ENCODE measurements at regions not wholly inside any gene's neighbourhood (a gene's known extent, or its start where the extent isn't known, plus 50 kb on each side); places are given as distances from the start of the nearest gene placed in this dataset.
A peak's percentile ranks its signal among the peaks of the same experiment; 100 is the strongest.

- no peaks in the 10 kb centered on the region for H3K9me3 ChIP-seq
- no peaks in the 10 kb centered on the region for H3K36me3 ChIP-seq
- intact Hi-C loops (cut with DNase I): loop anchor here (10.0 kb wide), 1 partner anchor 179 kb away; no protein-coding TSS in a partner anchor
- no peak for TF ChIP-seq CTCF (IDR thresholded peaks at IDR 0.05)
- DNase-seq (no peak), ATAC-seq (no peak)
- H3K27ac ChIP-seq: no peak overlapping the region
- no peaks in the 10 kb centered on the region for H3K27me3 ChIP-seq (ENCODE audit: low read depth)
- no peak overlapping the region for H3K4me3 ChIP-seq
- no peaks in the 10 kb centered on the region for H3K4me1 ChIP-seq
Observed at GRCh38 chr3:159625594-159625993, 363.0 kb upstream of the IL12A start.

- no peak overlapping the region for H3K27ac ChIP-seq
- H3K27me3 ChIP-seq (ENCODE audit: low read depth): no peaks in the 10 kb centered on the region
- DNase-seq (no peak), ATAC-seq (no peak)
- no peaks in the 10 kb centered on the region for H3K9me3 ChIP-seq
- H3K4me1 ChIP-seq: no peaks in the 10 kb centered on the region
- no peaks in the 10 kb centered on the region for H3K36me3 ChIP-seq
- intact Hi-C loops (cut with DNase I): loop anchor here (10.0 kb wide), 1 partner anchor 178 kb away; no protein-coding TSS in a partner anchor
- no peak overlapping the region for H3K4me3 ChIP-seq
- TF ChIP-seq CTCF (IDR thresholded peaks at IDR 0.05): no peak
Observed at GRCh38 chr3:159626598-159626997, 362.0 kb upstream of the IL12A start.

DNA sequence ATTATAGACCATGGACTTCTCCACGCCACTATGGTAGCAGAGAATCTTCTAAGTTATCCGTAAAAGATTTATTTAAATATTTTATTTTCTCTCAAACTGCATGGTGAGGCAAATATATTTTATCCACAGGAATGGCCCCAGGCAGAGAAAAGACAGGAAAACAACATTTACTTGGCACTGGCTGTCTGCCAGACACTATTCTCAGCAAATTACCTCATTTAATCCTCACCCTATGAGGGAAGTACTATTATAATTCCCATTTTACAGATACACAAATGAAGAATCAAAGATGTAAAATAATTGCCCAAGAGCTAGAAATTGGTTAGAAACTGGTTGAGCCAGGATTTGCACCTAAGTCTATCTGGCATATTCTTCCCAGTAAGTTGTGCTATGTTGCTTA lies 361.4 kb upstream of the IL12A start:
- TF ChIP-seq CTCF (IDR thresholded peaks at IDR 0.05): no peak
- Histone ChIP-seq H3K36me3 (no peaks in the 10 kb centered on the region), H3K27me3 (ENCODE audit: low read depth) (no peaks in the 10 kb centered on the region), H3K27ac (no peak overlapping the region), H3K4me1 (no peaks in the 10 kb centered on the region), H3K4me3 (no peak overlapping the region), H3K9me3 (no peaks in the 10 kb centered on the region)
- DNase-seq (no peak), ATAC-seq (no peak)
- intact Hi-C loops (cut with DNase I): loop anchor here (10.0 kb wide), 1 partner anchor 178 kb away; no protein-coding TSS in a partner anchor

DNA sequence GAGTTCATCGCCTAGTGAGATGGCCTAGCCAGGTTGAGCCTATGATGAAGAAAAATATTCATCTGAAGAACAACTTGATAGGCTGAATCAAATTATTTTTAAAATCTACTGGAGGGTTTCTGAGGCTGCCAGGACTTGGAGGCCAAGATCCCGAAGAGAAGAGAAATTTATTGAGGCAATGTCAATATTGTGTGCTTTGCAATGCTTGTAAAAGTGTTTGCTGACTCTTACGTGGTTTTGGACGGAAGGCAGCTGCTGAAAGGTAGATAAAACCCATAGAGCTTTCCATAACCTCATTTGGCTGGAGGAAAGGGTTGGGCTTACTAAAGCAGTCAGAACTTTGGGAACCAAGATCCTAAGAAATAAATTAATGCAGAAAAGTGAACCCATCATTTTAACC lies 361.0 kb upstream of the IL12A start:
- Histone ChIP-seq H3K36me3 (no peaks in the 10 kb centered on the region), H3K27me3 (ENCODE audit: low read depth) (no peaks in the 10 kb centered on the region), H3K27ac (no peak overlapping the region), H3K4me3 (no peak overlapping the region), H3K9me3 (no peaks in the 10 kb centered on the region), H3K4me1 (no peaks in the 10 kb centered on the region)
- no peak for TF ChIP-seq CTCF (IDR thresholded peaks at IDR 0.05)
- intact Hi-C loops (cut with DNase I): loop anchor here (10.0 kb wide), 1 partner anchor 177 kb away; no protein-coding TSS in a partner anchor
- no peak for DNase-seq
- peak; percentile 47 to 76 for ATAC-seq

GRCh38 chr3:159629329-159630084 lies 359.1 kb upstream of the IL12A start:
- Histone ChIP-seq H3K27me3 (ENCODE audit: low read depth) (no peaks in the 10 kb centered on the region), H3K36me3 (no peaks in the 10 kb centered on the region), H3K9me3 (no peaks in the 10 kb centered on the region), H3K4me3 (no peak overlapping the region), H3K4me1 (no peaks in the 10 kb centered on the region), H3K27ac (no peak overlapping the region)
- ATAC-seq (peak; percentile 74 to 75), DNase-seq (no peak)
- intact Hi-C loops (cut with DNase I): loop anchor here (10.0 kb wide), 1 partner anchor 175 kb away; no protein-coding TSS in a partner anchor
- no peak for TF ChIP-seq CTCF (IDR thresholded peaks at IDR 0.05)
